ENCODE measurements at regions not wholly inside any gene's neighbourhood (a gene's known extent, or its start where the extent isn't known, plus 50 kb on each side); places are given as distances from the start of the nearest gene placed in this dataset.
"Not testable (repeated sequence)": the region's sequence is repeated elsewhere in the genome, so short reads cannot be mapped to it uniquely, and the experiment has no call there.

DNA sequence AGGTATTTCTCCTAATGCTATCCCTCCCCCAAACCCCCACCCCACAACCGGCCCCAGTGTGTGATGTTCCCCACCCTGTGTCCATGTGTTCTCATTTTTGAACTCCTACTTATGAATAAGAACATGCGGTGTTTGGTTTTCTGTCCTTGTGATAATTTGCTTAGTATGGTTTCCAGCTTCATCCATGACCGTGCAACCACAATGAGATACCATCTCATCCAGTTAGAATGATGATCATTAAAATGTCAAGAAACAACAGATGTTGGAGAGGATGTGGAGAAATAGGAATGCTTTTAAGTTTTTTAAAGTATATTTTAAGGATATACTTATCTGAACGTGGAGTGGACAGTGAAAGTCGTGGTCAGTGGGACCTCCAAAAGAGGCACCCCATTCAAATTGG is 745.0 kb upstream of the AMELY start:
- TF ChIP-seq, protein P1, sequence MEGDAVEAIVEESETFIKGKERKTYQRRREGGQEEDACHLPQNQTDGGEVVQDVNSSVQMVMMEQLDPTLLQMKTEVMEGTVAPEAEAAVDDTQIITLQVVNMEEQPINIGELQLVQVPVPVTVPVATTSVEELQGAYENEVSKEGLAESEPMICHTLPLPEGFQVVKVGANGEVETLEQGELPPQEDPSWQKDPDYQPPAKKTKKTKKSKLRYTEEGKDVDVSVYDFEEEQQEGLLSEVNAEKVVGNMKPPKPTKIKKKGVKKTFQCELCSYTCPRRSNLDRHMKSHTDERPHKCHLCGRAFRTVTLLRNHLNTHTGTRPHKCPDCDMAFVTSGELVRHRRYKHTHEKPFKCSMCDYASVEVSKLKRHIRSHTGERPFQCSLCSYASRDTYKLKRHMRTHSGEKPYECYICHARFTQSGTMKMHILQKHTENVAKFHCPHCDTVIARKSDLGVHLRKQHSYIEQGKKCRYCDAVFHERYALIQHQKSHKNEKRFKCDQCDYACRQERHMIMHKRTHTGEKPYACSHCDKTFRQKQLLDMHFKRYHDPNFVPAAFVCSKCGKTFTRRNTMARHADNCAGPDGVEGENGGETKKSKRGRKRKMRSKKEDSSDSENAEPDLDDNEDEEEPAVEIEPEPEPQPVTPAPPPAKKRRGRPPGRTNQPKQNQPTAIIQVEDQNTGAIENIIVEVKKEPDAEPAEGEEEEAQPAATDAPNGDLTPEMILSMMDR (conservative IDR thresholded peaks at IDR 0.05; ENCODE audit: low read depth, low read length), result no peak
- H3K4me3 ChIP-seq (ENCODE audit: low read depth, low read length), result no peak overlapping the region
- no peak for DNase-seq (ENCODE audit: low read depth)

- no peak for DNase-seq (ENCODE audit: low read depth)
- TF ChIP-seq, protein P1 (conservative IDR thresholded peaks at IDR 0.05; ENCODE audit: low read depth, low read length), result no peak
Measured at GRCh38 chrY:7654985-7655384, 743.4 kb upstream of the AMELY start.

GRCh38 chrY:7649866-7650265 is 738.3 kb upstream of the AMELY start:
- H3K4me3 ChIP-seq (ENCODE audit: low read depth, low read length), result not testable (repeated sequence)
- peak; percentile 11 for DNase-seq (ENCODE audit: low read depth)

More at GRCh38 chrY:7654985-7655384, 743.4 kb upstream of the AMELY start:
- H3K4me3 ChIP-seq (ENCODE audit: low read depth, low read length), result no peak overlapping the region
